Loucy (cell line): ENCODE measurements at regions not wholly inside any gene's neighbourhood (a gene's known extent, or its start where the extent isn't known, plus 50 kb on each side); places are given as distances from the start of the nearest gene placed in this dataset.

ENCODE experiments used
- H2AFZ ChIP-seq: fragments of 200-600 bp; sonication (generic); 2 replicates; pipeline ENCODE4 v1.6.0; 2016; ENCODE audit warnings: antibody characterized with exemption, mild to moderate bottlenecking, low read length, moderate library complexity
- H3F3A ChIP-seq: fragments of 200-600 bp; 2 replicates; pipeline ENCODE4 v1.6.0; 2016; ENCODE audit warnings: antibody characterized with exemption, low read depth, mild to moderate bottlenecking
- H3K27me3 ChIP-seq: fragments of 200-600 bp; sonication (generic); 2 replicates; pipeline ENCODE4 v1.6.1; 2014; ENCODE audit warnings: low read length, mild to moderate bottlenecking; ENCODE audit not compliant: insufficient read depth, poor library complexity, severe bottlenecking
- H3K36me3 ChIP-seq: fragments of 200-600 bp; sonication (generic); 2 replicates; pipeline ENCODE4 v1.6.1; 2016; ENCODE audit warnings: low read length; ENCODE audit not compliant: insufficient read depth
- H3K4me1 ChIP-seq: fragments of 200-600 bp; sonication (generic); 2 replicates; pipeline ENCODE4 v1.5.1; 2014; ENCODE audit warnings: low read length, mild to moderate bottlenecking; ENCODE audit not compliant: insufficient read depth, poor library complexity, severe bottlenecking
- H3K4me2 ChIP-seq: fragments of 200-600 bp; sonication (generic); 2 replicates; pipeline ENCODE4 v1.6.0; 2014; ENCODE audit warnings: antibody characterized with exemption, low read length, low read depth, mild to moderate bottlenecking; ENCODE audit not compliant: poor library complexity, severe bottlenecking
- H3K4me3 ChIP-seq: fragments of 200-600 bp; sonication (generic); 2 replicates; pipeline ENCODE4 v1.5.1; 2014; ENCODE audit warnings: low read length, mild to moderate bottlenecking, mixed read lengths; ENCODE audit not compliant: poor library complexity, severe bottlenecking
- H3K79me2 ChIP-seq: fragments of 200-600 bp; sonication (generic); 2 replicates; pipeline ENCODE4 v1.6.1; 2014; ENCODE audit warnings: low read length; ENCODE audit not compliant: insufficient read depth
- H3K9ac ChIP-seq: fragments of 200-600 bp; sonication (generic); 2 replicates; pipeline ENCODE4 v1.6.0; 2014; ENCODE audit warnings: mild to moderate bottlenecking, low read depth, low read length, moderate library complexity; ENCODE audit not compliant: poor library complexity, severe bottlenecking
- H3K9me2 ChIP-seq: fragments of 200-600 bp; sonication (generic); replicated peaks from 2 replicates; pipeline ENCODE4 v1.6.1; 2016; ENCODE audit warnings: low read depth, low read length, mixed read lengths
- H3K9me3 ChIP-seq: fragments of 200-600 bp; sonication (generic); 2 replicates; pipeline ENCODE4 v1.6.1; 2014; ENCODE audit warnings: mild to moderate bottlenecking, antibody characterized with exemption, low read length, low read depth; ENCODE audit not compliant: insufficient read depth
- H4K20me1 ChIP-seq: fragments of 200-600 bp; sonication (generic); 2 replicates; pipeline ENCODE4 v1.6.0; 2014; ENCODE audit warnings: antibody characterized with exemption, low read length, mild to moderate bottlenecking; ENCODE audit not compliant: insufficient read depth, poor library complexity, severe bottlenecking
- EZH2phosphoT487 ChIP-seq: fragments of 200-600 bp; IDR thresholded peaks from 2 replicates; pipeline ENCODE4 v1.6.1; 2018; ENCODE audit warnings: antibody characterized with exemption, mild to moderate bottlenecking, moderate library complexity, borderline replicate concordance
- TF ChIP-seq, protein P1 (sequence below): fragments of 200-600 bp; sonication (generic); conservative IDR thresholded peaks from 2 replicates; pipeline ENCODE4 v1.5.1; 2014; ENCODE audit warnings: mild to moderate bottlenecking, antibody characterized with exemption, low read length

DNA sequence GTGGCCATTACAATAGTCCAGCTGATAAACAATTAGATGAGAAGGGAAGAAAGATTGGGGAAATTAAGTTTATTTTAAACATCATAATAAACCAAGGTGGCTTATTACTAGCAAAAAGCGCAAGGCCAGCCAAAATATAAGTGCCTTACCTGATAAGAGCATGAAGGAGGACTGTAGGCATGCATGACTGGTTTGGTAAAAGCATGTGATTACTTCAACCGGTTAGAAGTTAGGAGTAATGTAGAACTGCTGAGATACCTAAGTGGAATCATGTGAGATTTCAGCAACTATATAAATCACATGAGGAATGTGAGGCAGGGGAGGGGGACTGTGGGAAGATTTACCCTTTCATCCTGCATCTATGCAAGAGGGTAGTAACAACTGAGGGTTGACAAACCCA, 59.7 kb upstream of the CCDC196 start:
- H3K27me3 ChIP-seq: no peaks in the 10 kb centered on the region
- TF ChIP-seq, protein P1, sequence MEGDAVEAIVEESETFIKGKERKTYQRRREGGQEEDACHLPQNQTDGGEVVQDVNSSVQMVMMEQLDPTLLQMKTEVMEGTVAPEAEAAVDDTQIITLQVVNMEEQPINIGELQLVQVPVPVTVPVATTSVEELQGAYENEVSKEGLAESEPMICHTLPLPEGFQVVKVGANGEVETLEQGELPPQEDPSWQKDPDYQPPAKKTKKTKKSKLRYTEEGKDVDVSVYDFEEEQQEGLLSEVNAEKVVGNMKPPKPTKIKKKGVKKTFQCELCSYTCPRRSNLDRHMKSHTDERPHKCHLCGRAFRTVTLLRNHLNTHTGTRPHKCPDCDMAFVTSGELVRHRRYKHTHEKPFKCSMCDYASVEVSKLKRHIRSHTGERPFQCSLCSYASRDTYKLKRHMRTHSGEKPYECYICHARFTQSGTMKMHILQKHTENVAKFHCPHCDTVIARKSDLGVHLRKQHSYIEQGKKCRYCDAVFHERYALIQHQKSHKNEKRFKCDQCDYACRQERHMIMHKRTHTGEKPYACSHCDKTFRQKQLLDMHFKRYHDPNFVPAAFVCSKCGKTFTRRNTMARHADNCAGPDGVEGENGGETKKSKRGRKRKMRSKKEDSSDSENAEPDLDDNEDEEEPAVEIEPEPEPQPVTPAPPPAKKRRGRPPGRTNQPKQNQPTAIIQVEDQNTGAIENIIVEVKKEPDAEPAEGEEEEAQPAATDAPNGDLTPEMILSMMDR: no peak
- TF ChIP-seq EZH2phosphoT487: no peak

GRCh38 chr14:66432334-66432733, 53.8 kb upstream of the CCDC196 start:
- no peaks in the 10 kb centered on the region for H3F3A ChIP-seq
- no peak overlapping the region for H3K4me2 ChIP-seq
- TF ChIP-seq EZH2phosphoT487: no peak
- H3K36me3 ChIP-seq: no peaks in the 10 kb centered on the region
- H4K20me1 ChIP-seq: no peaks in the 10 kb centered on the region
- H3K79me2 ChIP-seq: no peaks in the 10 kb centered on the region
- no peaks in the 10 kb centered on the region for H3K9me2 ChIP-seq
- no peak overlapping the region for H3K9ac ChIP-seq
- no peaks in the 10 kb centered on the region for H3K27me3 ChIP-seq
- H3K4me3 ChIP-seq: no peak overlapping the region
- no peak overlapping the region for H2AFZ ChIP-seq
- no peaks in the 10 kb centered on the region for H3K4me1 ChIP-seq
- H3K9me3 ChIP-seq: no peaks in the 10 kb centered on the region; the same call in 1 of the 2 replicates

More for the DNA sequence above, 59.7 kb upstream of the CCDC196 start:
- no peaks in the 10 kb centered on the region for H4K20me1 ChIP-seq
- no peaks in the 10 kb centered on the region for H3K36me3 ChIP-seq
- no peaks in the 10 kb centered on the region for H3K4me1 ChIP-seq
- H3K4me2 ChIP-seq: no peak overlapping the region
- no peaks in the 10 kb centered on the region for H3K79me2 ChIP-seq
- H2AFZ ChIP-seq: no peak overlapping the region
- H3F3A ChIP-seq: no peaks in the 10 kb centered on the region
- no peaks in the 10 kb centered on the region for H3K9me2 ChIP-seq
- H3K9ac ChIP-seq: no peak overlapping the region
- H3K9me3 ChIP-seq: no peaks in the 10 kb centered on the region
- no peak overlapping the region for H3K4me3 ChIP-seq

DNA sequence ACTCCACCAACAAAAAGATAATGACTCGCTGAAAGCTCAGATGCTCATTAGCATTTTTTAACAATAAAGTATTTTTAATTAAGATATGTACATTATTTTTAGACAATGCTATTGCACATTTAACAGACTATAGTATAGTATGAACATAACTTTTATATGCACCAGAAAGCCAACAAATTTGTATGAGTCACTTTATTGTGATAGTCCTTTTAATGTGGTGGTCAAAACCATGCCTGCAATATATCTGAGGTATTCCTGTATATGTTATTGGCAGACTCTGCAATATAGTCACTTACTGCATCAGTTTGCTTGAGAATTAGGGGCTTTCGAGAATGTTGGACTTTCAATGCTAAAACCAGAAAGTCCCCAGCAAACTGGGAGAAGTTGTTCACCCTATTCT, 51.7 kb upstream of the CCDC196 start:
- Histone ChIP-seq H3K36me3 (no peaks in the 10 kb centered on the region), H3F3A (no peaks in the 10 kb centered on the region), H2AFZ (no peak overlapping the region), H3K9me2 (no peaks in the 10 kb centered on the region), H3K4me2 (no peak overlapping the region), H3K27me3 (no peaks in the 10 kb centered on the region), H3K9ac (no peak overlapping the region), H4K20me1 (no peaks in the 10 kb centered on the region), H3K4me3 (no peak overlapping the region), H3K79me2 (no peaks in the 10 kb centered on the region), H3K4me1 (no peaks in the 10 kb centered on the region), H3K9me3 (peaks cover 10% of the 10 kb centered on the region)
- TF ChIP-seq EZH2phosphoT487: no peak
- TF ChIP-seq, protein P1: no peak

DNA sequence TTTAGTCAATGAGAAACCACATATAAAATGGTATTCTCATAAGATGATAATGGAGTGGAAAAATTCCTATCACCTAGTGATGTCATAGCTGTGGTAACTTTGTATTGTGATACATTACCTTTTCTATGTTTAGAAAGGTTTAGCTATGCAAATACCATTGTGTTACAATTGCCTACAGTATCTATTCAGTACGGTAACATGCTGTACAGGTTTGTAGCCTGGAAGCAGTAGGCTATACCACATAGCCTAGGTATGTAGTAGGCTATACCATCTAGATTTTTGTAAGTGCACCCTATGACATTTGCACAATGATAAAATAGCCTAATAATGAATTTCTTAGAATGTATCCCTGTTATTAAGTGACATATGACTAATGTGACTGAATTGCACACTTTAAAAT, 50.5 kb upstream of the CCDC196 start:
- TF ChIP-seq, protein P1: no peak
- no peak for TF ChIP-seq EZH2phosphoT487
- H3K79me2 ChIP-seq: no peaks in the 10 kb centered on the region
- H3K9ac ChIP-seq: no peak overlapping the region
- H2AFZ ChIP-seq: no peak overlapping the region
- no peaks in the 10 kb centered on the region for H3K27me3 ChIP-seq
- no peaks in the 10 kb centered on the region for H3F3A ChIP-seq
- H3K9me3 ChIP-seq: peaks cover 17% of the 10 kb centered on the region
- H4K20me1 ChIP-seq: no peaks in the 10 kb centered on the region
- no peaks in the 10 kb centered on the region for H3K9me2 ChIP-seq
- no peaks in the 10 kb centered on the region for H3K36me3 ChIP-seq
- no peaks in the 10 kb centered on the region for H3K4me1 ChIP-seq
- no peak overlapping the region for H3K4me2 ChIP-seq
- no peak overlapping the region for H3K4me3 ChIP-seq
